WERI-Rb-1 (cell line): ENCODE measurements at regions not wholly inside any gene's neighbourhood (a gene's known extent, or its start where the extent isn't known, plus 50 kb on each side); places are given as distances from the start of the nearest gene placed in this dataset.

ENCODE experiments used
- DNase-seq: peaks from one replicate; pipeline ENCODE4 v3.0.0-alpha.2; 2020
- H3K27ac ChIP-seq: fragments of 250-450 bp; sonication (Bioruptor Pico); 2 replicates; pipeline ENCODE4 v1.5.1; 2020; ENCODE audit warnings: mild to moderate bottlenecking, moderate library complexity
- H3K27me3 ChIP-seq: fragments of 250-450 bp; sonication (Bioruptor Pico); 2 replicates; pipeline ENCODE4 v1.5.1; 2021; ENCODE audit warnings: mild to moderate bottlenecking, low read depth, moderate library complexity; ENCODE audit not compliant: insufficient read depth, severe bottlenecking
- H3K36me3 ChIP-seq: fragments of 250-450 bp; sonication (Bioruptor Pico); 2 replicates; pipeline ENCODE4 v1.5.1; 2020; ENCODE audit warnings: mild to moderate bottlenecking, moderate library complexity
- H3K4me3 ChIP-seq: 2 replicates; pipeline ENCODE4 v1.5.1; 2011; ENCODE audit warnings: low read depth, mild to moderate bottlenecking, control low read depth, low read length
- H3K9me3 ChIP-seq: fragments of 250-450 bp; sonication (Bioruptor Pico); 2 replicates; pipeline ENCODE4 v1.5.1; 2021; ENCODE audit warnings: mild to moderate bottlenecking, moderate library complexity; ENCODE audit not compliant: severe bottlenecking
- CTCF ChIP-seq: IDR thresholded peaks from 2 replicates; pipeline ENCODE4 v1.5.1; 2011; ENCODE audit warnings: low read depth, mild to moderate bottlenecking, control low read depth, inconsistent platforms, low read length

GRCh38 chr18:40944576-40944975 is 1010.5 kb upstream of the PIK3C3 start:
- H3K9me3 ChIP-seq: no peaks in the 10 kb centered on the region
- H3K27me3 ChIP-seq: no peaks in the 10 kb centered on the region
- no peaks in the 10 kb centered on the region for H3K36me3 ChIP-seq
- H3K27ac ChIP-seq: no peak overlapping the region
- TF ChIP-seq CTCF: no peak
- no peak for DNase-seq
- H3K4me3 ChIP-seq: no peak overlapping the region

- DNase-seq: no peak
- Histone ChIP-seq H3K27me3 (no peaks in the 10 kb centered on the region), H3K36me3 (no peaks in the 10 kb centered on the region), H3K27ac (no peak overlapping the region), H3K4me3 (no peak overlapping the region), H3K9me3 (no peaks in the 10 kb centered on the region)
- TF ChIP-seq CTCF: no peak
Measured at GRCh38 chr18:40939656-40940515, 1015.1 kb upstream of the PIK3C3 start.

- no peaks in the 10 kb centered on the region for H3K36me3 ChIP-seq
- no peak overlapping the region for H3K27ac ChIP-seq
- H3K9me3 ChIP-seq: no peaks in the 10 kb centered on the region
- no peaks in the 10 kb centered on the region for H3K27me3 ChIP-seq
- no peak overlapping the region for H3K4me3 ChIP-seq
- DNase-seq: no peak
- TF ChIP-seq CTCF: no peak
Measured at GRCh38 chr18:40938615-40939014, 1016.4 kb upstream of the PIK3C3 start.

- DNase-seq: no peak
- Histone ChIP-seq H3K36me3 (no peaks in the 10 kb centered on the region), H3K27me3 (no peaks in the 10 kb centered on the region), H3K4me3 (no peak overlapping the region), H3K9me3 (no peaks in the 10 kb centered on the region), H3K27ac (no peak overlapping the region)
- no peak for TF ChIP-seq CTCF
Measured at GRCh38 chr18:40937386-40937785, 1017.6 kb upstream of the PIK3C3 start.

- no peak for DNase-seq
- H3K36me3 ChIP-seq: no peaks in the 10 kb centered on the region
- no peaks in the 10 kb centered on the region for H3K27me3 ChIP-seq
- H3K9me3 ChIP-seq: no peaks in the 10 kb centered on the region
- TF ChIP-seq CTCF: peak; percentile 50; the same call in 1 of the 2 replicates
- H3K4me3 ChIP-seq: no peak overlapping the region
- no peak overlapping the region for H3K27ac ChIP-seq
Measured at GRCh38 chr18:40935423-40935822, 1019.6 kb upstream of the PIK3C3 start.

GRCh38 chr18:40932862-40933261 is 1022.2 kb upstream of the PIK3C3 start:
- TF ChIP-seq CTCF: no peak
- no peaks in the 10 kb centered on the region for H3K9me3 ChIP-seq
- H3K4me3 ChIP-seq: no peak overlapping the region
- no peaks in the 10 kb centered on the region for H3K27me3 ChIP-seq
- H3K27ac ChIP-seq: no peak overlapping the region
- no peak for DNase-seq
- H3K36me3 ChIP-seq: no peaks in the 10 kb centered on the region
